Caco-2 (cell line): ENCODE measurements at regions not wholly inside any gene's neighbourhood (a gene's known extent, or its start where the extent isn't known, plus 50 kb on each side); places are given as distances from the start of the nearest gene placed in this dataset.

Experiments used
- BruUV-seq: library from RNA; stranded (reverse); fragments of 400-500 nt; replicated peaks from 2 replicates; lab custom pipeline; 2021; lab: Mats Ljungman, UMichigan
- CTCF ChIA-PET: fragments of 300-600 bp; sonication (Branson Sonifier 250); formaldehyde crosslinking; loops from one replicate; lab custom pipeline; 2022; ENCODE audit warnings: antibody characterized with exemption; lab: Charles Lee
- POLR2A ChIA-PET: fragments of 300-600 bp; sonication (Branson Sonifier 250); formaldehyde crosslinking; loops from one replicate; lab custom pipeline; 2022; ENCODE audit warnings: antibody characterized with exemption; lab: Charles Lee
- DNase-seq, 2 experiments: peaks; one replicate each; pipeline versions ENCODE4 v3.0.0 to v3.0.0-alpha.2; 2020 to 2022
- H3K27me3 ChIP-seq: replicated peaks from 2 replicates; pipeline ENCODE4 v1.6.0; 2011; ENCODE audit warnings: low read length; ENCODE audit not compliant: control insufficient read depth, insufficient read depth
- H3K36me3 ChIP-seq: 2 replicates; pipeline ENCODE4 v1.5.1; 2011; ENCODE audit warnings: low read length; ENCODE audit not compliant: control insufficient read depth, insufficient read depth
- H3K4me1 ChIP-seq: fragments of 250-450 bp; sonication (Bioruptor Pico); 2 replicates; pipeline ENCODE4 v1.5.1; 2020; ENCODE audit warnings: mild to moderate bottlenecking
- H3K4me3 ChIP-seq: 2 replicates; pipeline ENCODE4 v1.5.1; 2011; ENCODE audit warnings: low read depth, mild to moderate bottlenecking, control low read depth, low read length
- H3K9me3 ChIP-seq: fragments of 250-450 bp; sonication (Bioruptor Pico); 2 replicates; pipeline ENCODE4 v1.5.1; 2020; ENCODE audit warnings: mild to moderate bottlenecking, moderate library complexity
- H3K27ac Mint-ChIP-seq: one replicate; pipeline ENCODE4 v1.8.0; 2022; ENCODE audit warnings: mixed read lengths; ENCODE audit not compliant: unreplicated experiment
- H3K27me3 Mint-ChIP-seq: one replicate; pipeline ENCODE4 v1.8.0; 2022; ENCODE audit warnings: mixed read lengths; ENCODE audit not compliant: insufficient read depth, unreplicated experiment
- H3K36me3 Mint-ChIP-seq: one replicate; pipeline ENCODE4 v1.8.0; 2022; ENCODE audit warnings: mild to moderate bottlenecking, mixed read lengths; ENCODE audit not compliant: insufficient read depth, unreplicated experiment
- H3K4me1 Mint-ChIP-seq: one replicate; pipeline ENCODE4 v1.8.0; 2022; ENCODE audit warnings: low read depth, mixed read lengths; ENCODE audit not compliant: unreplicated experiment
- H3K4me3 Mint-ChIP-seq: one replicate; pipeline ENCODE4 v1.8.0; 2022; ENCODE audit warnings: mild to moderate bottlenecking, moderate library complexity, mixed read lengths; ENCODE audit not compliant: unreplicated experiment
- H3K9me3 Mint-ChIP-seq: one replicate; pipeline ENCODE4 v1.8.0; 2022; ENCODE audit warnings: mixed read lengths; ENCODE audit not compliant: unreplicated experiment
- CTCF ChIP-seq, 2 experiments: fragments of 200-600 bp in 1 of 2; IDR thresholded peaks; 1 replicate in 1 of 2; 2 replicates in 1 of 2; pipeline versions ENCODE4 v1.5.1 to v1.8.0; 2011 to 2022; ENCODE audit warnings: antibody characterized with exemption in 1 of 2, control low read depth in 1 of 2, inconsistent platforms in 1 of 2, low read depth in 1 of 2, low read length in 1 of 2, mild to moderate bottlenecking in 1 of 2, moderate library complexity in 1 of 2; ENCODE audit not compliant: insufficient read depth in 1 of 2, severe bottlenecking in 1 of 2, unreplicated experiment in 1 of 2
- intact Hi-C: fragments of 100-400 bp; cut with micrococcal nuclease; formaldehyde crosslinking; loops from one replicate; pipeline ENCODE4 v1.10.0; 2022; ENCODE audit not compliant: unreplicated experiment

- Mint-ChIP-seq H3K36me3 (no peaks in the 10 kb centered on the region), H3K4me3 (no peak overlapping the region), H3K27ac (no peak overlapping the region), H3K9me3 (peaks cover 10% of the 10 kb centered on the region), H3K27me3 (peaks cover 4% of the 10 kb centered on the region), H3K4me1 (no peaks in the 10 kb centered on the region)
- no peak for TF ChIP-seq CTCF (IDR thresholded peaks at IDR 0.05; ENCODE audit: insufficient read depth in 1 of 2, low read depth in 1 of 2, low read length in 1 of 2, severe bottlenecking in 1 of 2, unreplicated experiment in 1 of 2)
- BruUV-seq: no TSS peak
- CTCF ChIA-PET: no interaction called here
- Histone ChIP-seq H3K4me1 (no peaks in the 10 kb centered on the region), H3K9me3 (no peaks in the 10 kb centered on the region; the same call in 1 of the 2 replicates), H3K27me3 (no peaks in the 10 kb centered on the region; the same call in 1 of the 2 replicates), H3K4me3 (no peak overlapping the region), H3K36me3 (no peaks in the 10 kb centered on the region)
- intact Hi-C loops: no loop called here
- no peak for DNase-seq
- POLR2A ChIA-PET: no interaction called here
Observed at GRCh38 chr10:129163531-129163930, 303.5 kb upstream of the MGMT start.

GRCh38 chr10:129165076-129165720 lies 301.8 kb upstream of the MGMT start:
- Mint-ChIP-seq H3K27me3 (peaks cover 5% of the 10 kb centered on the region), H3K27ac (no peak overlapping the region)

GRCh38 chr10:129165770-129166169 lies 301.3 kb upstream of the MGMT start:
- DNase-seq: no peak
- H3K9me3 ChIP-seq: no peaks in the 10 kb centered on the region; the same call in 1 of the 2 replicates
- H3K4me1 ChIP-seq: no peaks in the 10 kb centered on the region
- no peaks in the 10 kb centered on the region for H3K36me3 ChIP-seq
- Mint-ChIP-seq H3K36me3 (no peaks in the 10 kb centered on the region), H3K9me3 (no peaks in the 10 kb centered on the region), H3K4me1 (no peaks in the 10 kb centered on the region), H3K27ac (no peak overlapping the region), H3K27me3 (peaks cover 6% of the 10 kb centered on the region), H3K4me3 (no peak overlapping the region)
- no peak overlapping the region for H3K4me3 ChIP-seq
- no TSS peak for BruUV-seq
- POLR2A ChIA-PET: no interaction called here
- intact Hi-C loops: no loop called here
- CTCF ChIA-PET: no interaction called here
- no peaks in the 10 kb centered on the region; the same call in 1 of the 2 replicates for H3K27me3 ChIP-seq
- TF ChIP-seq CTCF (IDR thresholded peaks at IDR 0.05; ENCODE audit: insufficient read depth in 1 of 2, low read depth in 1 of 2, low read length in 1 of 2, severe bottlenecking in 1 of 2, unreplicated experiment in 1 of 2): no peak

More at GRCh38 chr10:129165076-129165720, 301.8 kb upstream of the MGMT start:
- Mint-ChIP-seq H3K4me1 (no peaks in the 10 kb centered on the region), H3K36me3 (no peaks in the 10 kb centered on the region), H3K4me3 (no peak overlapping the region), H3K9me3 (no peaks in the 10 kb centered on the region)
- ChIA-PET POLR2A (no interaction called here), CTCF (no interaction called here)
- DNase-seq: no peak
- Histone ChIP-seq H3K4me1 (no peaks in the 10 kb centered on the region), H3K27me3 (no peaks in the 10 kb centered on the region; the same call in 1 of the 2 replicates), H3K9me3 (no peaks in the 10 kb centered on the region; the same call in 1 of the 2 replicates), H3K4me3 (no peak overlapping the region), H3K36me3 (no peaks in the 10 kb centered on the region)
- intact Hi-C loops: no loop called here
- TF ChIP-seq CTCF (IDR thresholded peaks at IDR 0.05; ENCODE audit: insufficient read depth in 1 of 2, low read depth in 1 of 2, low read length in 1 of 2, severe bottlenecking in 1 of 2, unreplicated experiment in 1 of 2): no peak
- BruUV-seq: no TSS peak
